Ovary (tissue), 7 donors: ENCODE measurements at regions not wholly inside any gene's neighbourhood (a gene's known extent, or its start where the extent isn't known, plus 50 kb on each side); places are given as distances from the start of the nearest gene placed in this dataset.

Source experiments
- DNase-seq, 5 donors: peaks; one replicate each; pipeline ENCODE4 v3.0.0-alpha.2; 2019 to 2020
- H3K27ac ChIP-seq, 2 donors: fragments of 200-600 bp; one replicate each; pipeline versions ENCODE4 v1.5.1 to v1.8.0; 2019 to 2022
- H3K27me3 ChIP-seq: fragments of 200-600 bp; one replicate; pipeline ENCODE4 v1.8.0; 2022
- H3K36me3 ChIP-seq: fragments of 200-600 bp; sonication (generic); one replicate; pipeline ENCODE4 v1.5.1; 2019
- H3K4me1 ChIP-seq: one replicate; pipeline ENCODE4 v1.8.1; 2013; ENCODE audit warnings: mild to moderate bottlenecking, moderate library complexity; ENCODE audit not compliant: insufficient read depth
- H3K4me3 ChIP-seq: fragments of 200-600 bp; sonication (generic); one replicate; pipeline ENCODE4 v1.5.1; 2017
- H3K9me3 ChIP-seq, 2 donors: fragments of 200-600 bp in 1 of 2; sonication (generic) in 1 of 2; one replicate each; pipeline versions ENCODE4 v1.5.1 to v1.8.1; 2013 to 2019; ENCODE audit warnings: mild to moderate bottlenecking in 1 of 2, moderate library complexity in 1 of 2
- CTCF ChIP-seq, 3 donors: fragments of 450-650 bp in 2 of 3; fragments of 200-600 bp in 1 of 3; IDR thresholded peaks; one replicate each; pipeline versions ENCODE4 v1.5.1 to v1.8.0; 2016 to 2022; ENCODE audit warnings: antibody characterized with exemption in 3 of 3, mild to moderate bottlenecking in 1 of 3
- EP300 ChIP-seq: sonication (generic); formaldehyde crosslinking; IDR thresholded peaks from one replicate; pipeline ENCODE4 v1.6.1; 2017; ENCODE audit warnings: antibody characterized with exemption
- POLR2A ChIP-seq: fragments of 450-650 bp; IDR thresholded peaks from one replicate; pipeline ENCODE4 v1.6.1; 2017; ENCODE audit warnings: antibody characterized with exemption, mild to moderate bottlenecking, moderate library complexity
- WGBS, 3 donors: extraction: QIAGEN DNeasy Blood & Tissue Kit in 1 of 3; methylation state at CpG; one replicate each; pipeline versions ENCODE4 v1.1.5 to v1.1.7; 2013 to 2017; 5-methylcytosine and 5-hydroxymethylcytosine counted together
- intact Hi-C, 4 donors: fragments of 100-400 bp; cut with DNase I; formaldehyde crosslinking; loops; one replicate each; pipeline versions ENCODE4 v1.11.0 to v1.15.1; 2022 to 2023
- donor health status: DM: no; HTN: no; CAD: no; lungs with moderate emphysema.
- donor health status: DM: no; HTN: no; CAD: no.
- donor health status: Bipolar disorder and iron deficiency.
- donor health status: DM: no; HTN: no; CAD: no.
- donor health status: DM: yes; HTN: yes; CAD: no.

DNA sequence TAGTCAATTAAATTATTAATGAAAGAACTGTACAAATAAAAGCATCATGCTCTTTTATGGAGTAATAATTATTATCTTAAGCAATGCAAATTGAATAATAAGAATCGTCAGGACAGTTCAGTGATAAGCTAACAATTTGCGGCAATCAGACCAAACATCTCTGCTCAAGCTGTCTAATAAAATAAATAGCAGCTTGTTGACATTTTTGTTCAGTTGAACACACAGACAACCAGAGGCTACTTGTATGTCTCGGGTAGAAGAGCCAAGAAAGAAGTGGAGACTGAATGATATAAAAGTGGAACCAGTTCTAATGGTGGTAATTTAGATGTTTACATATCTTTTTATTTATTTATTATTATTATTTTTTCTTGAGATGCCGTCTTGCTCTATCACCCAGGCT is 57.4 kb upstream of the FOXN3 start:
- intact Hi-C loops: no loop called here
- Histone ChIP-seq H3K27me3 (no peaks in the 10 kb centered on the region), H3K27ac (peak overlapping the region in 1 of 2 donors; percentile 11), H3K9me3 (no peaks in the 10 kb centered on the region), H3K4me3 (no peak overlapping the region), H3K36me3 (no peaks in the 10 kb centered on the region), H3K4me1 (peaks cover 22% of the 10 kb centered on the region)
- TF ChIP-seq EP300: no peak
- TF ChIP-seq CTCF (IDR thresholded peaks at IDR 0.05): no peak
- TF ChIP-seq POLR2A: no peak
- DNase-seq: no peak
- 25 to 54% (median 35%) methylated on average over 4 of the region's 4 CpGs for WGBS, 3 donors

- H3K9me3 ChIP-seq: no peaks in the 10 kb centered on the region
- H3K27ac ChIP-seq: peak overlapping the region in 1 of 2 donors; percentile 11
- no peak overlapping the region for H3K4me3 ChIP-seq
- WGBS, 3 donors: 24 to 43% (median 40%) methylated on average over 2 of the region's 2 CpGs
- intact Hi-C loops: no loop called here
- H3K4me1 ChIP-seq: peaks cover 27% of the 10 kb centered on the region
- no peak for TF ChIP-seq CTCF (IDR thresholded peaks at IDR 0.05)
- no peak for TF ChIP-seq EP300
- TF ChIP-seq POLR2A: no peak
- no peaks in the 10 kb centered on the region for H3K27me3 ChIP-seq
- no peaks in the 10 kb centered on the region for H3K36me3 ChIP-seq
- no peak for DNase-seq
Measured at GRCh38 chr14:89473989-89474388, 57.0 kb upstream of the FOXN3 start.

- WGBS, 3 donors: 13 to 33% (median 16%) methylated on average over 2 of the region's 2 CpGs
- no peak for DNase-seq
- TF ChIP-seq EP300: no peak
- TF ChIP-seq CTCF (IDR thresholded peaks at IDR 0.05): no peak
- no peak for TF ChIP-seq POLR2A
- Histone ChIP-seq H3K4me3 (no peak overlapping the region), H3K27me3 (no peaks in the 10 kb centered on the region), H3K36me3 (no peaks in the 10 kb centered on the region), H3K9me3 (no peaks in the 10 kb centered on the region), H3K27ac (no peak overlapping the region), H3K4me1 (peaks cover 28% of the 10 kb centered on the region)
- intact Hi-C loops: no loop called here
Measured at GRCh38 chr14:89473569-89473968, 56.5 kb upstream of the FOXN3 start.

- H3K4me1 ChIP-seq: peaks cover 22% of the 10 kb centered on the region
- H3K9me3 ChIP-seq: no peaks in the 10 kb centered on the region
- 84 to 93% (median 92%) methylated on average over 6 of the region's 6 CpGs for WGBS, 3 donors
- TF ChIP-seq POLR2A (no peak), CTCF (IDR thresholded peaks at IDR 0.05) (no peak), EP300 (no peak)
- no peak for DNase-seq
- H3K4me3 ChIP-seq: no peak overlapping the region
- intact Hi-C loops: no loop called here
- no peaks in the 10 kb centered on the region for H3K27me3 ChIP-seq
- no peaks in the 10 kb centered on the region for H3K36me3 ChIP-seq
- no peak overlapping the region for H3K27ac ChIP-seq
Measured at GRCh38 chr14:89470401-89470800, 53.4 kb upstream of the FOXN3 start.
